HCT116 (cell line): ENCODE measurements at regions not wholly inside any gene's neighbourhood (a gene's known extent, or its start where the extent isn't known, plus 50 kb on each side); places are given as distances from the start of the nearest gene placed in this dataset.

ENCODE experiments used
- ATAC-seq: fragments of 200-7000 bp; cut with Tn5 transposase; 2 replicates; pipeline ENCODE4 v1.9.1; 2020; ENCODE audit warnings: mild to moderate bottlenecking, moderate library complexity
- BruUV-seq: library from RNA; stranded (reverse); fragments of 400-500 nt; replicated peaks from 2 replicates; lab custom pipeline; 2021; lab: Mats Ljungman, UMichigan
- CTCF ChIA-PET: fragments of 300-600 bp; sonication (Branson Sonifier 250); formaldehyde crosslinking; loops from one replicate; lab custom pipeline; 2021; ENCODE audit warnings: antibody characterized with exemption; lab: Charles Lee
- POLR2A ChIA-PET: fragments of 300-600, 350-600 bp; sonication (Branson Sonifier 250); formaldehyde crosslinking; loops from one replicate; lab custom pipeline; 2021; ENCODE audit warnings: antibody characterized with exemption; lab: Charles Lee
- RAD21 ChIA-PET, 2 experiments: fragments of 300-600 bp; sonication (Branson Sonifier 250); formaldehyde crosslinking; loops; one replicate each; lab custom pipeline; 2023; ENCODE audit warnings: low total read pairs in 2 of 2; ENCODE audit not compliant: uncharacterized antibody in 2 of 2, unreplicated experiment in 2 of 2, low non-redundant PET in 1 of 2; lab: Charles Lee
- DNase-seq: peaks from one replicate; pipeline ENCODE4 v3.0.0-alpha.2; 2010; ENCODE audit warnings: low read depth, low spot score
- H2AFZ ChIP-seq: fragments of 200-600 bp; shearing (Covaris generic), sonication (generic); 2 replicates; pipeline ENCODE4 v1.6.1; 2017; ENCODE audit warnings: low read depth, mixed run types, mixed read lengths, antibody characterized with exemption, low read length; ENCODE audit not compliant: poor library complexity, severe bottlenecking
- H3K27ac ChIP-seq: 2 replicates; pipeline ENCODE4 v1.5.1; 2012; ENCODE audit warnings: low read depth, low read length
- H3K27me3 ChIP-seq: fragments of 200-600 bp; sonication (generic); 2 replicates; pipeline ENCODE4 v1.6.1; 2016; ENCODE audit warnings: mixed run types, low read length, mixed read lengths; ENCODE audit not compliant: insufficient read depth
- H3K36me3 ChIP-seq, 2 experiments: fragments of 200-500 bp in 1 of 2; fragments of 200-600 bp in 1 of 2; sonication (Bioruptor generic) in 1 of 2; sonication (generic) in 1 of 2; 2 replicates each; pipeline versions ENCODE4 v1.5.1 to v1.6.1; 2014 to 2016; ENCODE audit warnings: low read length in 2 of 2, inconsistent platforms in 1 of 2, mixed read lengths in 1 of 2, mixed run types in 1 of 2; ENCODE audit not compliant: insufficient read depth in 2 of 2, control insufficient read depth in 1 of 2
- H3K4me1 ChIP-seq, 2 experiments: fragments of 200-600 bp in 1 of 2; sonication (generic) in 1 of 2; 2 replicates each; pipeline versions ENCODE4 v1.5.1 to v1.6.1; 2012 to 2017; ENCODE audit warnings: low read length in 2 of 2, inconsistent platforms in 1 of 2, mild to moderate bottlenecking in 1 of 2, mixed read lengths in 1 of 2, mixed run types in 1 of 2, moderate library complexity in 1 of 2; ENCODE audit not compliant: insufficient read depth in 2 of 2, control insufficient read depth in 1 of 2
- H3K4me2 ChIP-seq: fragments of 200-600 bp; sonication (generic); 2 replicates; pipeline ENCODE4 v1.6.1; 2017; ENCODE audit warnings: mixed run types, low read length, mixed read lengths
- H3K4me3 ChIP-seq, 2 experiments: fragments of 200-600 bp in 1 of 2; sonication (generic) in 1 of 2; replicated peaks in 1 of 2; 2 replicates each; pipeline ENCODE4 v1.5.1; 2011 to 2016; ENCODE audit warnings: low read length in 2 of 2, control low read depth in 1 of 2, low read depth in 1 of 2, mild to moderate bottlenecking in 1 of 2, mixed read lengths in 1 of 2, mixed run types in 1 of 2
- H3K79me2 ChIP-seq: fragments of 200-600 bp; sonication (generic); 2 replicates; pipeline ENCODE4 v1.6.1; 2017; ENCODE audit warnings: mild to moderate bottlenecking, mixed run types, low read length, moderate library complexity, mixed read lengths; ENCODE audit not compliant: insufficient read depth
- H3K9ac ChIP-seq: fragments of 200-600 bp; sonication (generic); 2 replicates; pipeline ENCODE4 v1.6.1; 2016; ENCODE audit warnings: low read length, mixed read lengths
- H3K9me2 ChIP-seq: fragments of 200-600 bp; sonication (generic), shearing (Covaris generic); 2 replicates; pipeline ENCODE4 v1.6.1; 2017; ENCODE audit warnings: mixed run types, mild to moderate bottlenecking, moderate library complexity; ENCODE audit not compliant: insufficient read depth
- H3K9me3 ChIP-seq, 2 experiments: fragments of 200-500 bp in 1 of 2; fragments of 200-600 bp in 1 of 2; sonication (Bioruptor generic) in 1 of 2; sonication (generic) in 1 of 2; 2 replicates each; pipeline ENCODE4 v1.6.1; 2014 to 2017; ENCODE audit warnings: low read length in 2 of 2, mixed read lengths in 2 of 2, inconsistent platforms in 1 of 2, low read depth in 1 of 2, mild to moderate bottlenecking in 1 of 2, mixed run types in 1 of 2, moderate library complexity in 1 of 2; ENCODE audit not compliant: control insufficient read depth in 1 of 2, insufficient read depth in 1 of 2
- H4K20me1 ChIP-seq: fragments of 200-600 bp; sonication (generic), shearing (Covaris generic); 2 replicates; pipeline ENCODE4 v1.6.1; 2017; ENCODE audit warnings: mixed run types, mild to moderate bottlenecking, moderate library complexity; ENCODE audit not compliant: insufficient read depth
- ATF3 ChIP-seq: IDR thresholded peaks from 2 replicates; pipeline ENCODE4 v1.6.1; 2012
- EGR1 ChIP-seq: IDR thresholded peaks from 2 replicates; pipeline ENCODE4 v1.6.1; 2012; ENCODE audit warnings: low read depth
- EZH2phosphoT487 ChIP-seq: fragments of 200-600 bp; IDR thresholded peaks from 2 replicates; pipeline ENCODE4 v1.6.1; 2018; ENCODE audit warnings: antibody characterized with exemption, borderline replicate concordance
- FOSL1 ChIP-seq: IDR thresholded peaks from 2 replicates; pipeline ENCODE4 v1.6.1; 2012; ENCODE audit warnings: low read depth
- JUND ChIP-seq: IDR thresholded peaks from 2 replicates; pipeline ENCODE4 v1.6.1; 2012
- MAX ChIP-seq: IDR thresholded peaks from 2 replicates; pipeline ENCODE4 v1.6.1; 2012
- POLR2A ChIP-seq: IDR thresholded peaks from 2 replicates; pipeline ENCODE4 v1.7.0; 2011; ENCODE audit warnings: borderline replicate concordance; ENCODE audit not compliant: insufficient read depth, insufficient read length; ENCODE audit errors: extremely low read depth
- POLR2AphosphoS5 ChIP-seq: IDR thresholded peaks from 2 replicates; pipeline ENCODE4 v1.6.1; 2011; ENCODE audit warnings: mild to moderate bottlenecking, low read depth, low read length, moderate library complexity
- SIN3A ChIP-seq: IDR thresholded peaks from 2 replicates; pipeline ENCODE4 v1.6.1; 2012; ENCODE audit warnings: low read depth
- SRF ChIP-seq: IDR thresholded peaks from 2 replicates; pipeline ENCODE4 v1.6.1; 2012; ENCODE audit warnings: low read depth
- TCF7L2 ChIP-seq: IDR thresholded peaks from 2 replicates; pipeline ENCODE4 v1.7.0; 2011; ENCODE audit warnings: borderline replicate concordance, inconsistent platforms; ENCODE audit not compliant: insufficient read depth, insufficient read length; ENCODE audit errors: extremely low read depth
- ZBTB33 ChIP-seq: IDR thresholded peaks from 2 replicates; pipeline ENCODE4 v1.6.1; 2011; ENCODE audit warnings: mild to moderate bottlenecking, low read length, moderate library complexity; ENCODE audit not compliant: insufficient replicate concordance; ENCODE audit errors: extremely low read depth
- ZFX ChIP-seq: fragments of 450-650 bp; IDR thresholded peaks from 2 replicates; pipeline ENCODE4 v1.6.1; 2017
- intact Hi-C: fragments of 100-400 bp; cut with micrococcal nuclease; formaldehyde crosslinking; loops from 2 replicates; pipeline ENCODE4 v1.10.0; 2022
- TF ChIP-seq, protein P1 (sequence below): IDR thresholded peaks from 2 replicates; pipeline ENCODE4 v1.6.1; 2012; ENCODE audit warnings: low read depth

GRCh38 chr3:103052236-103052830 is 617.5 kb downstream of the ZPLD1 start (continued):
- TF ChIP-seq, protein P1, sequence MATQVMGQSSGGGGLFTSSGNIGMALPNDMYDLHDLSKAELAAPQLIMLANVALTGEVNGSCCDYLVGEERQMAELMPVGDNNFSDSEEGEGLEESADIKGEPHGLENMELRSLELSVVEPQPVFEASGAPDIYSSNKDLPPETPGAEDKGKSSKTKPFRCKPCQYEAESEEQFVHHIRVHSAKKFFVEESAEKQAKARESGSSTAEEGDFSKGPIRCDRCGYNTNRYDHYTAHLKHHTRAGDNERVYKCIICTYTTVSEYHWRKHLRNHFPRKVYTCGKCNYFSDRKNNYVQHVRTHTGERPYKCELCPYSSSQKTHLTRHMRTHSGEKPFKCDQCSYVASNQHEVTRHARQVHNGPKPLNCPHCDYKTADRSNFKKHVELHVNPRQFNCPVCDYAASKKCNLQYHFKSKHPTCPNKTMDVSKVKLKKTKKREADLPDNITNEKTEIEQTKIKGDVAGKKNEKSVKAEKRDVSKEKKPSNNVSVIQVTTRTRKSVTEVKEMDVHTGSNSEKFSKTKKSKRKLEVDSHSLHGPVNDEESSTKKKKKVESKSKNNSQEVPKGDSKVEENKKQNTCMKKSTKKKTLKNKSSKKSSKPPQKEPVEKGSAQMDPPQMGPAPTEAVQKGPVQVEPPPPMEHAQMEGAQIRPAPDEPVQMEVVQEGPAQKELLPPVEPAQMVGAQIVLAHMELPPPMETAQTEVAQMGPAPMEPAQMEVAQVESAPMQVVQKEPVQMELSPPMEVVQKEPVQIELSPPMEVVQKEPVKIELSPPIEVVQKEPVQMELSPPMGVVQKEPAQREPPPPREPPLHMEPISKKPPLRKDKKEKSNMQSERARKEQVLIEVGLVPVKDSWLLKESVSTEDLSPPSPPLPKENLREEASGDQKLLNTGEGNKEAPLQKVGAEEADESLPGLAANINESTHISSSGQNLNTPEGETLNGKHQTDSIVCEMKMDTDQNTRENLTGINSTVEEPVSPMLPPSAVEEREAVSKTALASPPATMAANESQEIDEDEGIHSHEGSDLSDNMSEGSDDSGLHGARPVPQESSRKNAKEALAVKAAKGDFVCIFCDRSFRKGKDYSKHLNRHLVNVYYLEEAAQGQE = no peak

DNA sequence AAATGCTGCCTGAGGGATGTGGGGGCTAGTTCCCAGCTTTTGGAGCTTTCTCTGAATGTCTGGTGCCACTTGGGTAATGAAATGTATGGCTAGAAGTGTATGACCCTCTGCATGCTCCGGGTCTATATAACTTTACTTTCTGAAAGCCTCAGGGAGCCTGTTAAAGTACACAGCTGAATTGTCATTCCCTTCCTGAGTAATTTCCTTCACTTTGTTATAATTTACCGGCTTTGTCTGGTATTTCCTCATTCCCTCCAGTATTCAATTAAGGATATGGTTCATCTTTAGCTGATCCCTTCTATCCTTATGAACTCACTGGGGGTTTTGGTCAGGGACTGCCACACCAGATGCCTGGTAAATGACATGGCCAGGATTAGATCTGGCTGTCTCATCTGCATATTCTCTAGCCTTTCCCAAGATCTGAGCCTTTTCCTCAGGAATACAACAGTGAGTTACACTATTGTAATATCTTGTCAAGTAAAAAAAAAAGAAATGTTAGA is 620.3 kb downstream of the ZPLD1 start:
- TF ChIP-seq EGR1 = no peak
- no peak for TF ChIP-seq SRF
- TF ChIP-seq MAX = no peak
- TF ChIP-seq EZH2phosphoT487 = no peak
- no peak for TF ChIP-seq ZBTB33
- no peak for TF ChIP-seq SIN3A
- no peak for TF ChIP-seq JUND
- TF ChIP-seq POLR2AphosphoS5 = no peak
- TF ChIP-seq ZFX = no peak
- TF ChIP-seq ATF3 = no peak
- no peak for TF ChIP-seq TCF7L2
- no peak for TF ChIP-seq POLR2A
- no peak for TF ChIP-seq FOSL1
- intact Hi-C loops = no loop called here
- ATAC-seq = no peak

More for the DNA sequence above, 620.3 kb downstream of the ZPLD1 start:
- Histone ChIP-seq H3K79me2 (no peaks in the 10 kb centered on the region), H4K20me1 (no peaks in the 10 kb centered on the region), H3K4me2 (no peak overlapping the region), H3K9me2 (no peaks in the 10 kb centered on the region), H3K4me1 (peaks cover 0 to 15% of the 10 kb centered on the region in 2 experiments; a peak in 3 of 4 replicates), H3K9me3 (no peaks in the 10 kb centered on the region), H3K36me3 (no peaks in the 10 kb centered on the region), H3K27ac (no peak overlapping the region), H3K27me3 (no peaks in the 10 kb centered on the region), H3K9ac (no peak overlapping the region), H3K4me3 (no peak overlapping the region), H2AFZ (no peak overlapping the region)
- ChIA-PET CTCF (no interaction called here), POLR2A (no interaction called here), RAD21 (no interaction called here)
- DNase-seq = no peak
- no TSS peak for BruUV-seq
